IMR-90 (cell line): ENCODE measurements at regions not wholly inside any gene's neighbourhood (a gene's known extent, or its start where the extent isn't known, plus 50 kb on each side); places are given as distances from the start of the nearest gene placed in this dataset.

Experiments
- ATAC-seq: fragments of 200-7000 bp; cut with Tn5 transposase; 2 replicates; pipeline ENCODE4 v1.9.1; 2020; ENCODE audit warnings: low read depth, mild to moderate bottlenecking, moderate library complexity
- BruUV-seq: library from RNA; stranded (reverse); fragments of 400-500 nt; replicated peaks from 2 replicates; lab custom pipeline; 2021; lab: Mats Ljungman, UMichigan
- CTCF ChIA-PET: fragments of 300-600 bp; formaldehyde crosslinking; extraction: SDS; loops from one replicate; lab custom pipeline; 2021; ENCODE audit warnings: antibody characterized with exemption; lab: Yijun Ruan, JAX
- POLR2A ChIA-PET: fragments of 300-600 bp; sonication (Branson Sonifier 250); formaldehyde crosslinking; loops from one replicate; lab custom pipeline; 2022; ENCODE audit warnings: antibody characterized with exemption; ENCODE audit not compliant: unreplicated experiment; lab: Charles Lee
- DNase-seq: peaks from one replicate; pipeline ENCODE4 v3.0.0; 2013
- H2AFZ ChIP-seq: replicated peaks from 2 replicates; pipeline ENCODE3; 2013; ENCODE audit warnings: low read length, mild to moderate bottlenecking; ENCODE audit not compliant: poor library complexity
- H2AK5ac ChIP-seq: 2 replicates; pipeline ENCODE4 v1.6.1; 2013; ENCODE audit warnings: low read depth, low read length, inconsistent platforms
- H2AK9ac ChIP-seq: replicated peaks from 2 replicates; pipeline ENCODE3; 2013; ENCODE audit warnings: mild to moderate bottlenecking, low read depth, low read length, moderate library complexity; ENCODE audit not compliant: poor library complexity
- H2BK120ac ChIP-seq: 2 replicates; pipeline ENCODE4 v1.6.1; 2013; ENCODE audit warnings: low read depth, low read length, inconsistent platforms
- H2BK15ac ChIP-seq: 3 replicates; pipeline ENCODE4 v1.6.1; 2013; ENCODE audit warnings: low read depth, low read length, inconsistent platforms
- H2BK20ac ChIP-seq: 2 replicates; pipeline ENCODE4 v1.6.1; 2013; ENCODE audit warnings: low read depth, mild to moderate bottlenecking, inconsistent platforms, low read length, moderate library complexity
- H2BK5ac ChIP-seq: 2 replicates; pipeline ENCODE4 v1.6.1; 2013; ENCODE audit warnings: mild to moderate bottlenecking, low read depth, low read length, inconsistent platforms; ENCODE audit not compliant: poor library complexity, severe bottlenecking
- H3K14ac ChIP-seq: replicated peaks from 2 replicates; pipeline ENCODE4 v1.6.1; 2013; ENCODE audit warnings: low read depth, low read length, inconsistent platforms
- H3K18ac ChIP-seq: 2 replicates; pipeline ENCODE4 v1.6.1; 2013; ENCODE audit warnings: low read depth, low read length, control low read depth
- H3K23ac ChIP-seq: 2 replicates; pipeline ENCODE4 v1.6.1; 2013; ENCODE audit warnings: low read depth, low read length, inconsistent platforms
- H3K27ac ChIP-seq: 2 replicates; pipeline ENCODE4 v1.5.1; 2013; ENCODE audit warnings: mild to moderate bottlenecking, control low read depth, low read length; ENCODE audit not compliant: insufficient read depth
- H3K27me3 ChIP-seq: 2 replicates; pipeline ENCODE4 v1.6.1; 2013; ENCODE audit warnings: low read length; ENCODE audit not compliant: control insufficient read depth, insufficient read depth
- H3K36me3 ChIP-seq: 2 replicates; pipeline ENCODE4 v1.6.1; 2013; ENCODE audit warnings: low read length, mixed read lengths; ENCODE audit not compliant: control insufficient read depth, insufficient read depth
- H3K4ac ChIP-seq: 2 replicates; pipeline ENCODE4 v1.6.1; 2013; ENCODE audit warnings: low read depth, low read length, inconsistent platforms
- H3K4me1 ChIP-seq: 2 replicates; pipeline ENCODE4 v1.6.1; 2013; ENCODE audit warnings: low read length, mixed read lengths; ENCODE audit not compliant: control insufficient read depth, insufficient read depth
- H3K4me2 ChIP-seq: 2 replicates; pipeline ENCODE4 v1.6.1; 2013; ENCODE audit warnings: low read depth, mild to moderate bottlenecking, control low read depth, low read length, moderate library complexity
- H3K4me3 ChIP-seq: 2 replicates; pipeline ENCODE4 v1.5.1; 2013; ENCODE audit warnings: low read depth, mild to moderate bottlenecking, control low read depth, low read length, moderate library complexity; ENCODE audit not compliant: insufficient read depth
- H3K56ac ChIP-seq: 2 replicates; pipeline ENCODE4 v1.6.1; 2013; ENCODE audit warnings: low read length, inconsistent platforms; ENCODE audit not compliant: insufficient read depth; ENCODE audit errors: extremely low read depth
- H3K79me1 ChIP-seq, 2 experiments: 2 replicates each; pipeline ENCODE4 v1.6.1; 2013; ENCODE audit warnings: low read length in 2 of 2, inconsistent platforms in 1 of 2, low read depth in 1 of 2
- H3K9ac ChIP-seq: 2 replicates; pipeline ENCODE4 v1.6.1; 2013; ENCODE audit warnings: low read depth, low read length, control low read depth
- H3K9me1 ChIP-seq: 2 replicates; pipeline ENCODE4 v1.6.1; 2013; ENCODE audit warnings: low read length, inconsistent platforms; ENCODE audit not compliant: insufficient read depth
- H3K9me3 ChIP-seq: 2 replicates; pipeline ENCODE4 v1.6.1; 2013; ENCODE audit warnings: low read length; ENCODE audit not compliant: control insufficient read depth, insufficient read depth
- H4K20me1 ChIP-seq: 2 replicates; pipeline ENCODE4 v1.6.1; 2013; ENCODE audit warnings: low read length, inconsistent platforms; ENCODE audit not compliant: insufficient read depth
- H4K5ac ChIP-seq: 2 replicates; pipeline ENCODE4 v1.6.1; 2013; ENCODE audit warnings: mild to moderate bottlenecking, low read depth, low read length, control low read depth
- H4K8ac ChIP-seq, 2 experiments: 2 replicates each; pipeline ENCODE4 v1.6.1; 2013; ENCODE audit warnings: low read depth in 2 of 2, low read length in 2 of 2, control low read depth in 1 of 2, inconsistent platforms in 1 of 2
- H4K91ac ChIP-seq: 2 replicates; pipeline ENCODE4 v1.6.1; 2013; ENCODE audit warnings: low read depth, low read length, inconsistent platforms; ENCODE audit not compliant: insufficient read depth
- BHLHE40 ChIP-seq: fragments of 150-350 bp; IDR thresholded peaks from 2 replicates; pipeline ENCODE4 v1.6.1; 2016; ENCODE audit warnings: mild to moderate bottlenecking, low read depth, low read length
- CEBPB ChIP-seq: IDR thresholded peaks from 2 replicates; pipeline ENCODE4 v1.6.1; 2012; ENCODE audit warnings: low read depth, low read length, improper control_type of control experiment
- CHD1 ChIP-seq: IDR thresholded peaks from 2 replicates; pipeline ENCODE4 v1.6.1; 2012; ENCODE audit warnings: low read depth, low read length, improper control_type of control experiment
- CTCF ChIP-seq: conservative IDR thresholded peaks from 2 replicates; pipeline ENCODE4 v1.5.1; 2012; ENCODE audit warnings: mild to moderate bottlenecking, low read depth, low read length, improper control_type of control experiment
- ELK1 ChIP-seq: fragments of 150-350 bp; IDR thresholded peaks from 2 replicates; pipeline ENCODE4 v1.6.1; 2016; ENCODE audit warnings: low read depth, mild to moderate bottlenecking, low read length, moderate library complexity, borderline replicate concordance
- FOS ChIP-seq: fragments of 150-350 bp; IDR thresholded peaks from 2 replicates; pipeline ENCODE4 v1.6.1; 2016; ENCODE audit warnings: low read depth, low read length
- MAFK ChIP-seq: IDR thresholded peaks from 2 replicates; pipeline ENCODE4 v1.6.1; 2012; ENCODE audit warnings: low read depth, low read length, improper control_type of control experiment
- MAZ ChIP-seq: IDR thresholded peaks from 2 replicates; pipeline ENCODE4 v1.6.1; 2012; ENCODE audit warnings: low read depth, mild to moderate bottlenecking, low read length, improper control_type of control experiment, moderate library complexity, borderline replicate concordance
- MXI1 ChIP-seq: IDR thresholded peaks from 2 replicates; pipeline ENCODE4 v1.6.1; 2012; ENCODE audit warnings: low read depth, mild to moderate bottlenecking, low read length, moderate library complexity, borderline replicate concordance
- NFE2L2 ChIP-seq: fragments of 150-350 bp; IDR thresholded peaks from 2 replicates; pipeline ENCODE4 v1.6.1; 2016; ENCODE audit warnings: low read depth, mild to moderate bottlenecking, low read length
- POLR2A ChIP-seq: IDR thresholded peaks from 2 replicates; pipeline ENCODE4 v1.6.1; 2012; ENCODE audit warnings: mild to moderate bottlenecking, low read depth, low read length
- RAD21 ChIP-seq: IDR thresholded peaks from 2 replicates; pipeline ENCODE4 v1.6.1; 2012; ENCODE audit warnings: low read length, improper control_type of control experiment
- RCOR1 ChIP-seq: IDR thresholded peaks from 2 replicates; pipeline ENCODE4 v1.6.1; 2012; ENCODE audit warnings: mild to moderate bottlenecking, low read length, improper control_type of control experiment; ENCODE audit not compliant: insufficient replicate concordance
- RFX5 ChIP-seq: IDR thresholded peaks from 2 replicates; pipeline ENCODE4 v1.8.0; 2012; ENCODE audit warnings: low read depth, mild to moderate bottlenecking, low read length, moderate library complexity
- SMC3 ChIP-seq: fragments of 150-350 bp; IDR thresholded peaks from 2 replicates; pipeline ENCODE4 v1.6.1; 2016; ENCODE audit warnings: low read depth, mild to moderate bottlenecking, antibody characterized with exemption, low read length, moderate library complexity
- USF2 ChIP-seq: fragments of 150-350 bp; IDR thresholded peaks from 2 replicates; pipeline ENCODE4 v1.6.1; 2017; ENCODE audit warnings: mild to moderate bottlenecking, antibody characterized with exemption, low read length, low read depth
- WGBS, 2 experiments: methylation state at CpG; one replicate each; pipeline versions ENCODE4 v1.1.5 to v1.1.7; 2013; ENCODE audit warnings: missing lambda C conversion rate in 2 of 2; ENCODE audit not compliant: insufficient read length in 1 of 2; ENCODE audit errors: extremely low coverage in 2 of 2; 5-methylcytosine and 5-hydroxymethylcytosine counted together
- dilution Hi-C: fragments of 300-500 bp; cut with HindIII; formaldehyde crosslinking; loops from one replicate; pipeline ENCODE4 v1.14.3; 2018; ENCODE audit warnings: low sequenced_read_pairs; ENCODE audit not compliant: unreplicated experiment
- in situ Hi-C: fragments of 300-500 bp; cut with MboI; formaldehyde crosslinking; loops from 3 replicates; pipeline ENCODE4 v1.14.3; 2019; ENCODE audit warnings: low sequenced_read_pairs, inconsistent platforms, mixed read lengths
- intact Hi-C: fragments of 100-400 bp; cut with micrococcal nuclease; formaldehyde crosslinking; loops from 2 replicates; pipeline ENCODE4 v1.10.0; 2022

- H3K36me3 ChIP-seq, result no peaks in the 10 kb centered on the region
- TF ChIP-seq MXI1 (no peak), CTCF (no peak), MAZ (no peak), RFX5 (no peak), RCOR1 (no peak), FOS (no peak), NFE2L2 (no peak), RAD21 (no peak), CEBPB (no peak), USF2 (no peak), MAFK (no peak), BHLHE40 (no peak), CHD1 (no peak), POLR2A (no peak), SMC3 (no peak), ELK1 (no peak)
- H4K5ac ChIP-seq, result no peak overlapping the region
- H3K9ac ChIP-seq, result no peak overlapping the region
- H2BK15ac ChIP-seq, result no peak overlapping the region
- no peaks in the 10 kb centered on the region for H3K9me1 ChIP-seq
- no peak overlapping the region for H2BK120ac ChIP-seq
- no peak overlapping the region for H2AK9ac ChIP-seq
- BruUV-seq, result no TSS peak
- no peak overlapping the region for H3K27ac ChIP-seq
- DNase-seq (no peak), ATAC-seq (no peak)
- H3K14ac ChIP-seq, result no peak overlapping the region
- no peak overlapping the region for H3K23ac ChIP-seq
- no peaks in the 10 kb centered on the region for H4K20me1 ChIP-seq
- no peak overlapping the region for H3K18ac ChIP-seq
- no peak overlapping the region for H2BK20ac ChIP-seq
- no peaks in the 10 kb centered on the region for H3K4me1 ChIP-seq
- H4K91ac ChIP-seq, result no peak overlapping the region
- ChIA-PET CTCF (no interaction called here), POLR2A (no interaction called here)
- H3K79me1 ChIP-seq, result no peaks in the 10 kb centered on the region
- H4K8ac ChIP-seq, result no peak overlapping the region
- intact Hi-C loops (no loop called here), in situ Hi-C loops (no loop called here), dilution Hi-C loops (no loop called here)
- H2AFZ ChIP-seq, result no peak overlapping the region
- no peaks in the 10 kb centered on the region for H3K9me3 ChIP-seq
- WGBS, 2 experiments, result no CpG with 5 or more reads among the region's 2 CpGs
- no peak overlapping the region for H3K56ac ChIP-seq
- H2AK5ac ChIP-seq, result no peak overlapping the region
- H2BK5ac ChIP-seq, result no peak overlapping the region
- H3K4me3 ChIP-seq, result no peak overlapping the region
- no peak overlapping the region for H3K4ac ChIP-seq
- no peak overlapping the region for H3K4me2 ChIP-seq
- no peaks in the 10 kb centered on the region; the same call in none of the 2 replicates for H3K27me3 ChIP-seq
Observed at GRCh38 chr5:168030912-168031311, 260.5 kb upstream of the WWC1 start.
